Astrocyte of the cerebellum (primary cell): ENCODE measurements at regions not wholly inside any gene's neighbourhood (a gene's known extent, or its start where the extent isn't known, plus 50 kb on each side); places are given as distances from the start of the nearest gene placed in this dataset.

Experiments used
- DNase-seq: peaks from one replicate; pipeline ENCODE4 v3.0.0-alpha.2; 2011; ENCODE audit warnings: low read depth
- H3K4me3 ChIP-seq: 2 replicates; pipeline ENCODE4 v1.5.1; 2011; ENCODE audit warnings: mild to moderate bottlenecking, low read depth, low read length, moderate library complexity
- in situ Hi-C: cut with HindIII; loops from 2 replicates; pipeline ENCODE4 v1.10.0; 2017; ENCODE audit warnings: low sequenced_read_pairs
- TF ChIP-seq, protein P1 (sequence below): IDR thresholded peaks from 2 replicates; pipeline ENCODE4 v1.5.1; 2012; ENCODE audit warnings: low read length, low read depth, moderate library complexity, mild to moderate bottlenecking; ENCODE audit errors: missing control alignments

DNA sequence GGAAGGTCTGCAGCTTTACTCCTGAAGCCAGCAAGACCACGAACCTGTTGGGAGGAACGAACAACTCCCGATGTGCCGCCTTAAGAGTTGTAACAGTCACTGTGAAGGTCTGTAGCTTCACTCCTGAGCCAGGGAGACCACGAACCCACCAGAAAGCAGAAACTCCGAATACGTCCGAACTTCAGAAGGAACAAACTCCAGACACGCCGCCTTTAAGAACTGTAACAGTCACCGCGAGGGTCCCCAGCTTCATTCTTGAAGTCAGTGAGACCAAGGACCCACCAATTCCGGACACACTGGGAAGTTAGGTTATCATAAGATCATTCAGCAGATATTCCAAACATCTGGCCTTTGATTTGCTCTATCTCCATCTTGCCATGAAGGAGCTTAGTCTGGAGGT lies 1623.0 kb downstream of the SLITRK1 start:
- in situ Hi-C loops, result no loop called here
- no peak overlapping the region for H3K4me3 ChIP-seq
- TF ChIP-seq, protein P1, sequence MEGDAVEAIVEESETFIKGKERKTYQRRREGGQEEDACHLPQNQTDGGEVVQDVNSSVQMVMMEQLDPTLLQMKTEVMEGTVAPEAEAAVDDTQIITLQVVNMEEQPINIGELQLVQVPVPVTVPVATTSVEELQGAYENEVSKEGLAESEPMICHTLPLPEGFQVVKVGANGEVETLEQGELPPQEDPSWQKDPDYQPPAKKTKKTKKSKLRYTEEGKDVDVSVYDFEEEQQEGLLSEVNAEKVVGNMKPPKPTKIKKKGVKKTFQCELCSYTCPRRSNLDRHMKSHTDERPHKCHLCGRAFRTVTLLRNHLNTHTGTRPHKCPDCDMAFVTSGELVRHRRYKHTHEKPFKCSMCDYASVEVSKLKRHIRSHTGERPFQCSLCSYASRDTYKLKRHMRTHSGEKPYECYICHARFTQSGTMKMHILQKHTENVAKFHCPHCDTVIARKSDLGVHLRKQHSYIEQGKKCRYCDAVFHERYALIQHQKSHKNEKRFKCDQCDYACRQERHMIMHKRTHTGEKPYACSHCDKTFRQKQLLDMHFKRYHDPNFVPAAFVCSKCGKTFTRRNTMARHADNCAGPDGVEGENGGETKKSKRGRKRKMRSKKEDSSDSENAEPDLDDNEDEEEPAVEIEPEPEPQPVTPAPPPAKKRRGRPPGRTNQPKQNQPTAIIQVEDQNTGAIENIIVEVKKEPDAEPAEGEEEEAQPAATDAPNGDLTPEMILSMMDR, result no peak
- no peak for DNase-seq

DNA sequence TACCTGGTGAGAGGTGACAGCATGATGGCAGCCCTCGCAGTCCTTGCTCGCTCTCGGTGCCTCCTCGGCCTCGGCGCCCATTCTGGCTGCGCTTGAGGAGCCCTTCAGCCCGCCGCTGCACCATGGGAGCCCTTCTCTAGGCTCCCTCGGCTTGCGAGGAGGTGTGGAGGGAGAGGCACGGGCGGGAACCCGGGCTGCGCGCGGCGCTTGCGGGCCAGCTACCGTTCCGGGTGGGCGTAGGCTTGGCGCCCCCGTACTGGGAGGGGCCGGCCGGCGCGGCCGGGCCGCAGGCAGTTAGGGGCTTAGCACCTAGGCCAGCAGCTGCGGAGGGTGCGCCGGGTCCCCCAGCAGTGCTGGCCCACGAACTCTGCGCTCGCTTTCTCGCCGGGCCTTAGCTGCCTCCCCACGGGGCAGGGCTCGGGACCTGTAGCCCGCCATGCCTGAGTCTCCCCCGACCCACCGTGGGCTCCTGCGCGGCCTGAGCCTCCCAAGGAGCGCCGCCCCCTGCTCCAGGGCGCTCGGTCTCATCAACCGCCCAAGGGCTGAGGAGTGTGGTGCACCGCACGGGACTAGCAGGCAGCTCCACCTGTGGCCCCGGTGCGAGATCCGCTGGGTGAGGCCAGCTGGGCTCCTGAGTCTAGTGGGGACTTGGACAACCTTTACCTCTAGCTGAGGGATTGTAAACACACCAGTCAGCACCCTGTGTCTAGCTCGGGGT lies 1624.3 kb downstream of the SLITRK1 start:
- TF ChIP-seq, protein P1, result no peak
- DNase-seq, result no peak
- no peak overlapping the region for H3K4me3 ChIP-seq
- in situ Hi-C loops, result no loop called here

DNA sequence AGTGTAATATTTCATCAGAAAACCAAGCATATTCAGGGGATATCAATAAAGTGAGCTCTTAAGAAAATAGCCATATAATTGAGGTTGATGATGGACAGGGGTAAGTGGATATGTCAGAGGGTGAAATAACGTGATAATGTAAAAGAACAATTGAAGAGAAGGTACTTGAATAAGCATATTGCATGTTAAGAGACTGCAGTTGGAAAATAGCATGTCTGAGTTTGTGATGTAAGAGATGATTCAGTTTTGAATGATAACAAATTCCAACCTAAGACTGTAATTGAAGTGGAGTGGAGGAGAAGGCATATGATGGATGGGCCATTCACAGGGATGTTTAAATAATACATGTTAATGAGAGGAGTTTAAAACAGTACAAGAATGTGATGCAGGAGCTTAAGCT lies 1633.5 kb downstream of the SLITRK1 start:
- TF ChIP-seq, protein P1, result no peak
- in situ Hi-C loops, result no loop called here
- H3K4me3 ChIP-seq, result no peak overlapping the region

GRCh38 chr13:82245860-82246259 lies 1636.4 kb downstream of the SLITRK1 start:
- TF ChIP-seq, protein P1, result no peak
- in situ Hi-C loops, result no loop called here
- no peak overlapping the region for H3K4me3 ChIP-seq
- no peak for DNase-seq

More for the DNA sequence above, 1633.5 kb downstream of the SLITRK1 start:
- no peak for DNase-seq

DNA sequence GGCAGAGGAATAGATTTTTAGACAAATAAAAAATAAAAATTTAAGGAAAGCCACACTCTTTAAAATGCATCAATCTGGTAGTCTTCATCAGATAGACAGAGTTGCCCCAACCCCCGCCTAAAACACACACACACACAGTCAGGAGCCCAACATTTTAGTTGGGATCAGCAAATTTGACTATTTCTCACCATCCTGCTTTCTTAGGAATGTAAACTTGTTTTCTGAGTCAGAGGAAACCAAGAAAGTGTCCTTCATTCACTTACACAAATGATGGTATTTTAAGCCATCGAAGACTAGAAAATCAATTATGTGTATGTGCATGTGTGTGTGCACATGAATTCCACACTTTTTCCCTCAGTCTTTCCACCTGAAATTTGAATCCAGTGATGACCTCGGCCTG lies 1657.5 kb downstream of the SLITRK1 start:
- TF ChIP-seq, protein P1, result no peak
- DNase-seq, result no peak
- H3K4me3 ChIP-seq, result no peak overlapping the region
- in situ Hi-C loops, result no loop called here

DNA sequence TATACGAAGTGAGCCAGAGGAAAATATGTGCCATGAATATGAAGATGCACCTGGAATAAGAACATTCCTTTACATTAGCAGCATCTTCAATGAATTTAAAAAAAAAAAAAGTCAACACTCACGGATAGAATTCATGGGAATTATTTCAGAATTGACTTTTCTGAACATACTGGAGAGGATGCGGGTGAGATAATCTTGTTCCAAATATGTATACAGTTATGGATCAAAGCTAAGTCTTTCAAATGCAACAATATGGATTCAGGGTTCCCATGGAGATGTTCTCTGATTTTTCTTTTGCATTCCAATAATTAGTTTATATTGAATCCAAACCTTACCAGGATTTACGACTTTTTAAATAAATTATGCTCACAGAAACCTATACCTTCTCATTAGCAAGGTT lies 1660.7 kb downstream of the SLITRK1 start:
- in situ Hi-C loops, result no loop called here
- no peak overlapping the region for H3K4me3 ChIP-seq
- no peak for DNase-seq
- TF ChIP-seq, protein P1, result no peak
